Amniotic stem cell (primary cell): ENCODE measurements at regions not wholly inside any gene's neighbourhood (a gene's known extent, or its start where the extent isn't known, plus 50 kb on each side); places are given as distances from the start of the nearest gene placed in this dataset.
"Not testable (repeated sequence)": the region's sequence is repeated elsewhere in the genome, so short reads cannot be mapped to it uniquely, and the experiment has no call there.

Experiments used
- DNase-seq: peaks from one replicate; lab custom pipeline; 2025; lab: John Stamatoyannopoulos, UW

GRCh38 chr14:40119765-40120164 is 687.5 kb upstream of the FBXO33 start:
- DNase-seq, result no peak

GRCh38 chr14:40119321-40119720 is 687.1 kb upstream of the FBXO33 start:
- no peak for DNase-seq

GRCh38 chr14:40115583-40115982 is 683.4 kb upstream of the FBXO33 start:
- no peak for DNase-seq

- no peak for DNase-seq
Observed at GRCh38 chr14:40113671-40114070, 681.4 kb upstream of the FBXO33 start.

GRCh38 chr14:40100544-40101196 is 668.4 kb upstream of the FBXO33 start:
- no peak for DNase-seq

GRCh38 chr14:40099316-40099715 is 667.1 kb upstream of the FBXO33 start:
- no peak for DNase-seq

- no peak for DNase-seq
Observed at GRCh38 chr14:40098468-40098867, 666.2 kb upstream of the FBXO33 start.

GRCh38 chr14:40096968-40097367 is 664.7 kb upstream of the FBXO33 start:
- DNase-seq, result no peak

- no peak for DNase-seq
Observed at GRCh38 chr14:40093800-40094199, 661.6 kb upstream of the FBXO33 start.

GRCh38 chr14:40074169-40074568 is 641.9 kb upstream of the FBXO33 start:
- no peak for DNase-seq

- no peak for DNase-seq
Observed at GRCh38 chr14:40072175-40072574, 639.9 kb upstream of the FBXO33 start.

- no peak for DNase-seq
Observed at GRCh38 chr14:40058901-40059897, 627.0 kb upstream of the FBXO33 start.

GRCh38 chr14:40053416-40053815 is 621.2 kb upstream of the FBXO33 start:
- no peak for DNase-seq

GRCh38 chr14:40028991-40029390 is 596.8 kb upstream of the FBXO33 start:
- no peak for DNase-seq

GRCh38 chr14:40025101-40025500 is 592.9 kb upstream of the FBXO33 start:
- no peak for DNase-seq

GRCh38 chr14:40010961-40011360 is 578.7 kb upstream of the FBXO33 start:
- DNase-seq, result no peak

- no peak for DNase-seq
Observed at GRCh38 chr14:40009771-40010170, 577.5 kb upstream of the FBXO33 start.

- DNase-seq, result not testable (repeated sequence)
Observed at GRCh38 chr14:40008345-40008744, 576.1 kb upstream of the FBXO33 start.

- no peak for DNase-seq
Observed at GRCh38 chr14:40004871-40005500, 572.8 kb upstream of the FBXO33 start.

GRCh38 chr14:40003773-40004172 is 571.5 kb upstream of the FBXO33 start:
- no peak for DNase-seq

- no peak for DNase-seq
Observed at GRCh38 chr14:39998854-39999253, 566.6 kb upstream of the FBXO33 start.

GRCh38 chr14:39998114-39998513 is 565.9 kb upstream of the FBXO33 start:
- no peak for DNase-seq

- DNase-seq, result no peak
Observed at GRCh38 chr14:39991041-39991440, 558.8 kb upstream of the FBXO33 start.
